CD4-positive, alpha-beta memory T cell (primary cell): ENCODE measurements at regions not wholly inside any gene's neighbourhood (a gene's known extent, or its start where the extent isn't known, plus 50 kb on each side); places are given as distances from the start of the nearest gene placed in this dataset.
A peak's percentile ranks its signal among the peaks of the same experiment; 100 is the strongest.

Experiments used
- CTCF ChIA-PET: fragments of 350-600 bp; sonication (Branson Sonifier 250); formaldehyde crosslinking; loops from one replicate; lab custom pipeline; 2021; ENCODE audit warnings: inconsistent platforms; ENCODE audit not compliant: partially characterized antibody; lab: Charles Lee
- POLR2A ChIA-PET: fragments of 350-600 bp; sonication (Branson Sonifier 250); formaldehyde crosslinking; loops from one replicate; lab custom pipeline; 2021; ENCODE audit not compliant: partially characterized antibody; lab: Charles Lee
- DNase-seq, 5 donors: peaks; one replicate each; pipeline versions ENCODE4 v3.0.0 to v3.0.0-alpha.2; 2020 to 2022; ENCODE audit warnings: mixed read lengths in 1 of 5
- H3K27ac ChIP-seq: one replicate; pipeline ENCODE4 v1.7.0; 2013; ENCODE audit warnings: low read depth, low read length
- H3K27me3 ChIP-seq: 2 replicates; pipeline ENCODE4 v1.7.0; 2013; ENCODE audit warnings: mild to moderate bottlenecking, low read length, moderate library complexity; ENCODE audit not compliant: insufficient read depth
- H3K36me3 ChIP-seq: 2 replicates; pipeline ENCODE4 v1.7.0; 2013; ENCODE audit warnings: mild to moderate bottlenecking, low read length, moderate library complexity; ENCODE audit not compliant: insufficient read depth
- H3K4me1 ChIP-seq: 2 replicates; pipeline ENCODE4 v1.7.0; 2013; ENCODE audit warnings: mild to moderate bottlenecking, low read length, moderate library complexity; ENCODE audit not compliant: insufficient read depth
- H3K4me3 ChIP-seq, 2 donors: one replicate each; pipeline ENCODE4 v1.7.0; 2013; ENCODE audit warnings: low read length in 2 of 2, mild to moderate bottlenecking in 1 of 2
- H3K9me3 ChIP-seq, 2 donors: one replicate each; pipeline ENCODE4 v1.7.0; 2013; ENCODE audit warnings: low read length in 2 of 2, control low read depth in 1 of 2; ENCODE audit not compliant: control insufficient read depth in 1 of 2
- H3K27ac Mint-ChIP-seq, 7 donors: one replicate each; pipeline ENCODE4 v1.8.0; 2020 to 2021; ENCODE audit warnings: mixed read lengths in 7 of 7, mild to moderate bottlenecking in 6 of 7, inconsistent platforms in 3 of 7, moderate library complexity in 3 of 7
- H3K27me3 Mint-ChIP-seq, 2 donors: one replicate each; pipeline ENCODE4 v1.8.0; 2020 to 2021; ENCODE audit warnings: mixed read lengths in 2 of 2
- H3K36me3 Mint-ChIP-seq, 2 donors: one replicate each; pipeline ENCODE4 v1.8.0; 2020 to 2021; ENCODE audit warnings: mixed read lengths in 2 of 2, inconsistent platforms in 1 of 2, mild to moderate bottlenecking in 1 of 2
- H3K4me1 Mint-ChIP-seq, 4 donors: one replicate each; pipeline ENCODE4 v1.8.0; 2020 to 2021; ENCODE audit warnings: mixed read lengths in 4 of 4, mild to moderate bottlenecking in 1 of 4
- H3K4me3 Mint-ChIP-seq, 8 donors: one replicate each; pipeline ENCODE4 v1.8.0; 2020 to 2021; ENCODE audit warnings: mixed read lengths in 8 of 8, mild to moderate bottlenecking in 7 of 8, moderate library complexity in 6 of 8, inconsistent platforms in 3 of 8
- H3K9me3 Mint-ChIP-seq, 8 donors: one replicate each; pipeline ENCODE4 v1.8.0; 2020 to 2021; ENCODE audit warnings: mixed read lengths in 8 of 8, mild to moderate bottlenecking in 5 of 8, inconsistent platforms in 3 of 8, moderate library complexity in 1 of 8
- intact Hi-C: fragments of 100-400 bp; cut with micrococcal nuclease; formaldehyde crosslinking; loops from one replicate; pipeline ENCODE4 v1.15.1; 2023

- Histone ChIP-seq H3K27ac (no peak overlapping the region), H3K4me1 (peaks cover 21% of the 10 kb centered on the region), H3K4me3 (no peak overlapping the region), H3K9me3 (no peaks in the 10 kb centered on the region), H3K27me3 (no peaks in the 10 kb centered on the region), H3K36me3 (no peaks in the 10 kb centered on the region)
- peaks cover 14 to 40% (median 27%) of the 10 kb centered on the region in 4 donors for H3K4me1 Mint-ChIP-seq
- peak overlapping the region in 3 of 7 donors; percentile 28 to 43 (median 31) for H3K27ac Mint-ChIP-seq
- no peaks in the 10 kb centered on the region for H3K36me3 Mint-ChIP-seq
- no peak for DNase-seq
- ChIA-PET CTCF (no interaction called here), POLR2A (no interaction called here)
- H3K9me3 Mint-ChIP-seq: peaks cover 0 to 2% (median 0%) of the 10 kb centered on the region in 8 donors
- peak overlapping the region in 3 of 8 donors; percentile 26 to 61 (median 49) for H3K4me3 Mint-ChIP-seq
- H3K27me3 Mint-ChIP-seq: no peaks in the 10 kb centered on the region
- intact Hi-C loops: no loop called here
Observed at GRCh38 chr14:98368916-98369315, 903.1 kb downstream of the BCL11B start.

GRCh38 chr14:98369344-98369743 is 902.7 kb downstream of the BCL11B start:
- H3K4me3 Mint-ChIP-seq: no peak overlapping the region
- no peak for DNase-seq

GRCh38 chr14:98370352-98370751 is 901.6 kb downstream of the BCL11B start:
- no peaks in the 10 kb centered on the region for H3K27me3 Mint-ChIP-seq
- Histone ChIP-seq H3K4me3 (no peak overlapping the region), H3K9me3 (no peaks in the 10 kb centered on the region), H3K27me3 (no peaks in the 10 kb centered on the region), H3K27ac (no peak overlapping the region), H3K4me1 (peaks cover 21% of the 10 kb centered on the region), H3K36me3 (no peaks in the 10 kb centered on the region)
- no peak overlapping the region for H3K27ac Mint-ChIP-seq
- POLR2A ChIA-PET: no interaction called here
- H3K36me3 Mint-ChIP-seq: no peaks in the 10 kb centered on the region
- H3K9me3 Mint-ChIP-seq: peaks cover 0 to 2% (median 0%) of the 10 kb centered on the region in 8 donors
- CTCF ChIA-PET: no interaction called here
- intact Hi-C loops: no loop called here
- DNase-seq: no peak
- H3K4me1 Mint-ChIP-seq: peaks cover 16 to 37% (median 25%) of the 10 kb centered on the region in 4 donors
- no peak overlapping the region for H3K4me3 Mint-ChIP-seq

More at GRCh38 chr14:98369344-98369743, 902.7 kb downstream of the BCL11B start:
- Mint-ChIP-seq H3K36me3 (no peaks in the 10 kb centered on the region), H3K27me3 (no peaks in the 10 kb centered on the region), H3K4me1 (peaks cover 16 to 40% (median 27%) of the 10 kb centered on the region in 4 donors), H3K9me3 (peaks cover 0 to 2% (median 0%) of the 10 kb centered on the region in 8 donors), H3K27ac (peak overlapping the region in 1 of 7 donors; percentile 16)
- CTCF ChIA-PET: no interaction called here
- Histone ChIP-seq H3K4me3 (no peak overlapping the region), H3K4me1 (peaks cover 21% of the 10 kb centered on the region), H3K27me3 (no peaks in the 10 kb centered on the region), H3K27ac (no peak overlapping the region), H3K36me3 (no peaks in the 10 kb centered on the region), H3K9me3 (no peaks in the 10 kb centered on the region)
- intact Hi-C loops: no loop called here
- POLR2A ChIA-PET: no interaction called here

- H3K4me3 ChIP-seq: no peak overlapping the region
- H3K36me3 ChIP-seq: no peaks in the 10 kb centered on the region
- H3K36me3 Mint-ChIP-seq: no peaks in the 10 kb centered on the region
- peaks cover 21% of the 10 kb centered on the region for H3K4me1 ChIP-seq
- DNase-seq: no peak
- no peaks in the 10 kb centered on the region for H3K27me3 ChIP-seq
- no peak overlapping the region for H3K27ac Mint-ChIP-seq
- intact Hi-C loops: no loop called here
- H3K4me3 Mint-ChIP-seq: peak overlapping the region in 1 of 8 donors; percentile 26
- H3K9me3 Mint-ChIP-seq: peaks cover 0 to 2% (median 0%) of the 10 kb centered on the region in 8 donors
- no peaks in the 10 kb centered on the region for H3K27me3 Mint-ChIP-seq
- no peaks in the 10 kb centered on the region for H3K9me3 ChIP-seq
- H3K4me1 Mint-ChIP-seq: peaks cover 16 to 35% (median 24%) of the 10 kb centered on the region in 4 donors
- H3K27ac ChIP-seq: no peak overlapping the region
- ChIA-PET CTCF (no interaction called here), POLR2A (interaction anchor here (1.0 kb wide), 1 partner anchor 198 kb away, joined by 3 read pairs; no protein-coding TSS in a partner anchor)
Observed at GRCh38 chr14:98371141-98371540, 900.9 kb downstream of the BCL11B start.

- intact Hi-C loops: no loop called here
- Mint-ChIP-seq H3K9me3 (peaks cover 0 to 1% (median 0%) of the 10 kb centered on the region in 8 donors), H3K36me3 (no peaks in the 10 kb centered on the region)
Observed at GRCh38 chr14:98374136-98374535, 897.9 kb downstream of the BCL11B start.

GRCh38 chr14:98375566-98375965 is 896.4 kb downstream of the BCL11B start:
- Mint-ChIP-seq H3K4me1 (peaks cover 0 to 4% (median 1%) of the 10 kb centered on the region in 4 donors), H3K36me3 (no peaks in the 10 kb centered on the region), H3K9me3 (peaks cover 0 to 1% (median 0%) of the 10 kb centered on the region in 8 donors), H3K27ac (no peak overlapping the region), H3K27me3 (no peaks in the 10 kb centered on the region), H3K4me3 (no peak overlapping the region)
- H3K27me3 ChIP-seq: no peaks in the 10 kb centered on the region
- H3K4me1 ChIP-seq: no peaks in the 10 kb centered on the region
- no peaks in the 10 kb centered on the region for H3K36me3 ChIP-seq
- intact Hi-C loops: no loop called here
- no peak overlapping the region for H3K27ac ChIP-seq
- POLR2A ChIA-PET: no interaction called here
- H3K4me3 ChIP-seq: no peak overlapping the region
- no peak for DNase-seq
- no peaks in the 10 kb centered on the region for H3K9me3 ChIP-seq
- CTCF ChIA-PET: no interaction called here

More at GRCh38 chr14:98374136-98374535, 897.9 kb downstream of the BCL11B start:
- Histone ChIP-seq H3K36me3 (no peaks in the 10 kb centered on the region), H3K4me3 (no peak overlapping the region), H3K27ac (no peak overlapping the region), H3K4me1 (peaks cover 5% of the 10 kb centered on the region), H3K9me3 (no peaks in the 10 kb centered on the region), H3K27me3 (no peaks in the 10 kb centered on the region)
- DNase-seq: no peak
- no peak overlapping the region for H3K4me3 Mint-ChIP-seq
- ChIA-PET POLR2A (interaction anchor here (0.6 kb wide), 1 partner anchor 867 kb away, joined by 4 read pairs; no protein-coding TSS in a partner anchor), CTCF (no interaction called here)
- H3K27ac Mint-ChIP-seq: peak overlapping the region in 2 of 7 donors; percentile 18 to 26
- no peaks in the 10 kb centered on the region for H3K27me3 Mint-ChIP-seq
- peaks cover 6 to 12% (median 8%) of the 10 kb centered on the region in 4 donors for H3K4me1 Mint-ChIP-seq

GRCh38 chr14:98379830-98380229 is 892.2 kb downstream of the BCL11B start:
- DNase-seq: no peak
- no peak overlapping the region for H3K27ac Mint-ChIP-seq
- H3K4me1 Mint-ChIP-seq: peaks cover 0 to 1% (median 0%) of the 10 kb centered on the region in 4 donors
- H3K4me3 Mint-ChIP-seq: no peak overlapping the region
- Histone ChIP-seq H3K4me3 (no peak overlapping the region), H3K36me3 (no peaks in the 10 kb centered on the region), H3K9me3 (no peaks in the 10 kb centered on the region), H3K4me1 (no peaks in the 10 kb centered on the region), H3K27ac (no peak overlapping the region), H3K27me3 (no peaks in the 10 kb centered on the region)
- H3K9me3 Mint-ChIP-seq: peaks cover 0 to 2% (median 0%) of the 10 kb centered on the region in 8 donors
- ChIA-PET CTCF (no interaction called here), POLR2A (no interaction called here)
- intact Hi-C loops: no loop called here
- peaks cover 0 to 1% of the 10 kb centered on the region in 2 donors for H3K27me3 Mint-ChIP-seq
- no peaks in the 10 kb centered on the region for H3K36me3 Mint-ChIP-seq
